Left renal cortex interstitium (tissue), 4 donors: ENCODE measurements at regions not wholly inside any gene's neighbourhood (a gene's known extent, or its start where the extent isn't known, plus 50 kb on each side); places are given as distances from the start of the nearest gene placed in this dataset.
A peak's percentile ranks its signal among the peaks of the same experiment; 100 is the strongest.
"Not testable (repeated sequence)": the region's sequence is repeated elsewhere in the genome, so short reads cannot be mapped to it uniquely, and the experiment has no call there.

Experiments
- DNase-seq, 4 donors: peaks; one replicate each; pipeline ENCODE4 v3.0.0-alpha.2; 2013; ENCODE audit warnings: low read depth in 4 of 4, low spot score in 2 of 4, missing footprints in 1 of 4

GRCh38 chr7:115299397-115300037, 377.6 kb downstream of the MDFIC start:
- DNase-seq = no peak

- no peak for DNase-seq
Measured at GRCh38 chr7:115297656-115298055, 375.8 kb downstream of the MDFIC start.

- DNase-seq = no peak
Measured at GRCh38 chr7:115293628-115294240, 371.8 kb downstream of the MDFIC start.

GRCh38 chr7:115292381-115292780, 370.5 kb downstream of the MDFIC start:
- DNase-seq = no peak

GRCh38 chr7:115289971-115290370, 368.1 kb downstream of the MDFIC start:
- no peak for DNase-seq

DNA sequence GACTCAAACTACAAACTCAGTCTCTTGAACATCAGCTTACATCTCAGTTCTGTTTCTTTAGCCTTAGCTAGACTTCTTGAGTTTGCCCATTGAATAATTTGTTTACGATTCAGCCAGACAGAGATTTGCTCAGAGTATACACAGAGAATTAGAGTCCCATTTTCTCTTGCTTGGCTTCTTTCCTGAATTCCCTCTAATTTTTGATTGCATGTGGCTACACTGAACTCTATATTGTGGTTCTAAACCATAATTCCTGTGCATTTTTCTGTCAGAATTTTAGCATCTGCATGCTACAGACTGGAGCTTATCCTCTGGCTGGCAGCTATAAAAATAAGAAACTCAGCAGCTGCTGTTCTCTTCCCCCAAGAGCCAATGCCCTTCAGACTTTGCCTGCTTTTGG, 354.9 kb downstream of the MDFIC start:
- no peak for DNase-seq

GRCh38 chr7:115273855-115274254, 352.0 kb downstream of the MDFIC start:
- not testable (repeated sequence) for DNase-seq

- DNase-seq = no peak
Measured at GRCh38 chr7:115273139-115273772, 351.4 kb downstream of the MDFIC start.

- no peak for DNase-seq
Measured at GRCh38 chr7:115271332-115272235, 349.7 kb downstream of the MDFIC start.

GRCh38 chr7:115269486-115269885, 347.6 kb downstream of the MDFIC start:
- no peak for DNase-seq

DNA sequence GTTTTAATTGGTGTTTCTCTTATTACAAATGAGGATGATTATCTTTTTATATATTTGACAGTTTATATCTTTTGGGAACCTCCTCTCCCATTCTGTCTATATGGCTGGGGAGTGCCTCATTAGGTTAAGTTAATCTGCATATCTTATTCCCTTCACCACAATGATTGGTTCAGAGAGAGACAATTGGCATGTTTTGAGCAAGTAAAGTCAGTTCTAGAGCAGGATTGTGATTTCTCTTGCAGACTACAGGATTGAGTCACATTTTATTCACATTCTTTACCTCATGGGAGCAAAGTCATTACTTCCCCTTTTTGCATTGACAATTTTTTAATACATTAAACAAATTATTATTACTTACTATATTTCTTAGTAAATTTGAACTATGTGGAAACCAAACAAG, 345.6 kb downstream of the MDFIC start:
- no peak for DNase-seq

DNA sequence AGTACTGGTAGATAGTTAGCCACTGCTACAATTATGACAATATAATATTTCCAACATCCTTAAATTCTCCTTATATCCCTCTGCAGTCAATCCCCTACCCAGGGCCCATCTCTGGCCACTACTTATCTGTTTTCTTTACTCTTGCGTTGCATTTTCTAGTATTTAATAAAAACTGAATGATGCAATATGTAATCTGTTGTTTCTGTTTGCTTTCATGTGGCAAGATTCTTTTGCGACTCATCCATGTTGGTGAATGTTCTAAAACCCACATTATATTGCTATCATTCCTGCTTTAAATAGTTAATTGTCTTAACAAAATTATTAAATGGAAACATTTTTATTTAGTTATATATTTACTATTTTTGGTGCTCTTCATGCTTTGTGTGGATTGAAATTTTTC, 338.5 kb downstream of the MDFIC start:
- DNase-seq = no peak

- DNase-seq = no peak
Measured at GRCh38 chr7:115252461-115252860, 330.6 kb downstream of the MDFIC start.

DNA sequence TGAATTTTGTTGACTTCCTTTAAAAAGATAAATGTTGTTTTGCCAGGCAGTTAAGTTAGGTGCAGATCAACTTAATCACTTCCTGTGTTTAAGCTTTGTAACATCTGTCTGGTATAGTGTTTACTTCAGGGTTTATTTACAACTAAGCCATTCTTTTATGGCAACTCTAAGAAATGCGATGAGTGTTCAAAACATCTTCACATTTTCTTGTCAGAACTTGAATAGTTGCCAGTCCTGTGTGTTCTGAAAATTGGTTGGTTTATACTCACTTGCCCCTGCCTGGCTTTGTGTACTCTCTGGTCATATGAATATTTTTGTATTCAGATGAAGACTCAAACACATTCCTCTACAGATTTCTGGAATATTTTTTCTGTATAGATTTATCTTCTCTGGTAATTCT, 327.2 kb downstream of the MDFIC start:
- DNase-seq = no peak

DNA sequence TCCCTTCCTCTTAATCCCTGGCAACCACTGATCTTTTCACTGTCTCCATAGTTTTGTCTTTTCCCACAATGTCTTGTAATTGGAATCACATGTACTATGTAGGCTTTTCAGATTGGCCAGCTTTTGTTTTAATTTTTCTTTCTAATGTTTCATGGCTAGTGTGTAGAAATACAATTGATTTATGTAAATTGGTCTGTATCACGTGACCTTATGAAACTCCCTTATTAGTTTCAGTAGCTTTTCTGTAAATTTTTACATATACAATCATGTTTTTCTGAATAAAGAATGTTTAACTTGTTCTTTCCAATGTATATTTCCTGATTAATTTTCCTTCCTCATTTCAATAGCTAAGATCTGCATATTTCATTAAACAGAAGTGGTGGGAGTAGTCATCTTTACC, 319.3 kb downstream of the MDFIC start:
- no peak for DNase-seq

DNA sequence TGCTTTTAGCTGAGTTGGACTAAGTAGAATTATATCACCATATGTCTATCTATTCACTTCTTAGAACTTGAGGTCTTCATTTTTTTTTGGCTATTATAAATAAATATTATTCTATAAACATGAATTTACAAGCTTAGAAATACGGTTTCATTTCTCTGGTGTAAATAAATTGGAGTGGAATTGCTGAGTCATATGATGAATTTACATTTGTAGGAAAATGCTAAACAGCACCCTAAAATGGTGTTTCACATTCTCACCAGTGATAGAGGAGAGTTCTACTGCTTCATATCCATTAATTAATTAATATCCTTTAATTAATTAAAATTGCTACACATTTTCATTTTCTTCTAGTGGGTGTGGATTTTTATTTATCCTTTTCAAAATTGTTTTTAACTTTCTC, 318.3 kb downstream of the MDFIC start:
- DNase-seq = no peak

GRCh38 chr7:115235075-115235474, 313.2 kb downstream of the MDFIC start:
- DNase-seq = no peak

- no peak for DNase-seq
Measured at GRCh38 chr7:115233809-115234208, 311.9 kb downstream of the MDFIC start.

DNA sequence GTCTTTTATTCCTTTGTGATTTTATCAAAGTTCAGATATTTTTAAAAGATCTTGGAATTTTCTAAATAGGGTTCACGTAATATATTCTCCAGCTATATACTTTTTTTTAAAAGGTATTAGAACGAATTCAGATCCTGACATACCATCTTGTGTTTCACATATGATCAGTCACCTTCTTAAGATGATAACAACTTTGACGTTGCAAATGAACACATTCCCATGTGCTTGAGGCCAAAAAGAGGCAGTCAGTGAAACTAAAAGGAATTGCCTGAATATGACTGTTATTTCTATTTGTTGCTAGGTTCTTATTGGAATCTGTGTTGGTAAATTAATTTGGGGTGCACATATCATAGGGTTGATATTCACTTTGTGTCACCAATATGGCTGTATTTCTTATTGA, 310.1 kb downstream of the MDFIC start:
- DNase-seq = no peak

DNA sequence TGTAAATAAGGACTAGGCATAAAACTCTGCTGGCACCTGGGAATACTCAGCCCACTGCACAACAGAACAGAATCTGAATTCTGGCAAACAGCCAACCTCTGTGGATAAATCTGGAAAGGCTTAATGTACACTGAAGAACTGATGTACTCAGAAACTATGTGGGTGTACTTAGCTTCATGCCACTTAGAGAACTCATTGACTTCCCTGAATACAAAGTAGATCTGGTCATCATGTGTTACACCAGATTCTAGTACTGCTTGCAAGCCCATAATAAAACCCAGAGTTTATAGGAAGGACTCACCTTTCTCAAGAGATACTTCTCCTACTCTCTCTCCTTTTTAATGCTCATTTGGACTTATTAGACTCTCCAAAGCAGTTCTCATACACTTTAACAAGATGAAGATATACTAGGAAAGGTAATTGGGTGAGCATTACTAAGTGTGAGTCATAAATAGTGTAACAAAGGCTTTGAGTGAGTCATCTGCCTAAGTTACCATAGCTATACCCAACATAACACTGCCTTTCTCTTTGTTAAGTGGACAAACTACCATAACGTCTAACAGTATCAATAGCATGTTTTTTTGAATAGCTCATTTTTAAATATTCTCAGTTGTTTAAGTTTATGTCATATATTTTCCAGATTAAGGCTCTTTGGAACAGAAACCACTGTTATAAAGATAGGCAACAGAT, 309.1 kb downstream of the MDFIC start:
- peak in 1 of 4 donors; percentile 7 for DNase-seq
